A673 (cell line): ENCODE measurements at regions not wholly inside any gene's neighbourhood (a gene's known extent, or its start where the extent isn't known, plus 50 kb on each side); places are given as distances from the start of the nearest gene placed in this dataset.

Source experiments
- BruUV-seq: library from RNA; stranded (reverse); fragments of 400-500 nt; replicated peaks from 2 replicates; lab custom pipeline; 2021; lab: Mats Ljungman, UMichigan
- CTCF ChIA-PET: fragments of 300-600 bp; sonication (Branson Sonifier 250); formaldehyde crosslinking; loops from one replicate; lab custom pipeline; 2022; ENCODE audit warnings: antibody characterized with exemption; lab: Charles Lee
- POLR2A ChIA-PET: fragments of 300-600 bp; sonication (Branson Sonifier 250); formaldehyde crosslinking; loops from one replicate; lab custom pipeline; 2022; ENCODE audit warnings: antibody characterized with exemption; ENCODE audit not compliant: low non-redundant PET; lab: Charles Lee
- DNase-seq: peaks from one replicate; pipeline ENCODE4 v3.0.0-alpha.2; 2015; ENCODE audit warnings: low spot score
- H3K27ac ChIP-seq: fragments of 200-600 bp; sonication (generic); 2 replicates; pipeline ENCODE4 v1.5.1; 2016; ENCODE audit warnings: mixed run types, low read depth, mild to moderate bottlenecking, mixed read lengths, antibody characterized with exemption, low read length; ENCODE audit not compliant: poor library complexity, severe bottlenecking
- H3K27me3 ChIP-seq: fragments of 200-600 bp; sonication (generic); replicated peaks from 2 replicates; pipeline ENCODE4 v1.6.1; 2017; ENCODE audit warnings: mixed run types, low read depth, mild to moderate bottlenecking, mixed read lengths, antibody characterized with exemption, low read length; ENCODE audit not compliant: insufficient read depth, poor library complexity
- H3K36me3 ChIP-seq: fragments of 200-600 bp; sonication (generic); 2 replicates; pipeline ENCODE4 v1.6.1; 2016; ENCODE audit warnings: mixed run types, mild to moderate bottlenecking, mixed read lengths, antibody characterized with exemption, low read length; ENCODE audit not compliant: insufficient read depth, poor library complexity, severe bottlenecking
- H3K4me1 ChIP-seq: fragments of 200-600 bp; sonication (generic); 2 replicates; pipeline ENCODE4 v1.6.1; 2017; ENCODE audit warnings: mixed run types, mild to moderate bottlenecking, mixed read lengths, antibody characterized with exemption, low read length; ENCODE audit not compliant: insufficient read depth, poor library complexity, severe bottlenecking
- H3K4me3 ChIP-seq: fragments of 200-600 bp; sonication (generic); 2 replicates; pipeline ENCODE4 v1.5.1; 2016; ENCODE audit warnings: low read depth, mixed run types, mild to moderate bottlenecking, mixed read lengths, low read length; ENCODE audit not compliant: poor library complexity, severe bottlenecking
- H3K9me3 ChIP-seq: fragments of 200-600 bp; sonication (generic); 2 replicates; pipeline ENCODE4 v1.6.1; 2016; ENCODE audit warnings: mixed run types, low read depth, mild to moderate bottlenecking, mixed read lengths, antibody characterized with exemption, low read length; ENCODE audit not compliant: poor library complexity, severe bottlenecking
- CTCF ChIP-seq: fragments of 300-800, 200-600 bp; sonication (generic); conservative IDR thresholded peaks from 2 replicates; pipeline ENCODE4 v1.5.1; 2017; ENCODE audit warnings: low read depth, mild to moderate bottlenecking, antibody characterized with exemption, low read length, moderate library complexity, mixed read lengths
- EZH2 ChIP-seq: fragments of 200-600 bp; sonication (generic); IDR thresholded peaks from 2 replicates; pipeline ENCODE4 v1.6.1; 2017; ENCODE audit warnings: borderline replicate concordance, low read depth, mild to moderate bottlenecking, mixed read lengths, antibody characterized with exemption, low read length; ENCODE audit not compliant: poor library complexity, severe bottlenecking
- intact Hi-C: fragments of 100-400 bp; cut with micrococcal nuclease; formaldehyde crosslinking; loops from one replicate; pipeline ENCODE4 v1.10.0; 2022; ENCODE audit not compliant: unreplicated experiment

- CTCF ChIA-PET: no interaction called here
- no peaks in the 10 kb centered on the region for H3K4me1 ChIP-seq
- no peaks in the 10 kb centered on the region for H3K27me3 ChIP-seq
- no peak for TF ChIP-seq CTCF
- TF ChIP-seq EZH2: no peak
- POLR2A ChIA-PET: no interaction called here
- intact Hi-C loops: no loop called here
- H3K36me3 ChIP-seq: no peaks in the 10 kb centered on the region
- no peak overlapping the region for H3K27ac ChIP-seq
- H3K4me3 ChIP-seq: no peak overlapping the region
- DNase-seq: no peak
- no TSS peak for BruUV-seq
- no peaks in the 10 kb centered on the region for H3K9me3 ChIP-seq
Observed at GRCh38 chr3:55172913-55173312, 245.1 kb upstream of the LRTM1 start.

- intact Hi-C loops: no loop called here
Observed at GRCh38 chr3:55170444-55170843, 242.6 kb upstream of the LRTM1 start.

GRCh38 chr3:55169608-55170072 is 241.8 kb upstream of the LRTM1 start:
- BruUV-seq: no TSS peak
- H3K4me1 ChIP-seq: no peaks in the 10 kb centered on the region
- no peaks in the 10 kb centered on the region for H3K36me3 ChIP-seq
- no peaks in the 10 kb centered on the region for H3K9me3 ChIP-seq
- POLR2A ChIA-PET: no interaction called here
- H3K27me3 ChIP-seq: no peaks in the 10 kb centered on the region
- CTCF ChIA-PET: no interaction called here
- intact Hi-C loops: no loop called here
- H3K4me3 ChIP-seq: no peak overlapping the region
- DNase-seq: no peak
- TF ChIP-seq EZH2 (no peak), CTCF (no peak)
- H3K27ac ChIP-seq: no peak overlapping the region

More at GRCh38 chr3:55170444-55170843, 242.6 kb upstream of the LRTM1 start:
- Histone ChIP-seq H3K4me3 (no peak overlapping the region), H3K27me3 (no peaks in the 10 kb centered on the region), H3K4me1 (no peaks in the 10 kb centered on the region), H3K9me3 (no peaks in the 10 kb centered on the region), H3K27ac (no peak overlapping the region), H3K36me3 (no peaks in the 10 kb centered on the region)
- DNase-seq: no peak
- BruUV-seq: no TSS peak
- TF ChIP-seq EZH2 (no peak), CTCF (no peak)
- ChIA-PET CTCF (no interaction called here), POLR2A (interaction anchor here (0.6 kb wide), 1 partner anchor 735 kb away, joined by 4 read pairs; no protein-coding TSS in a partner anchor)
